Epithelial cell of esophagus (primary cell): ENCODE measurements at regions not wholly inside any gene's neighbourhood (a gene's known extent, or its start where the extent isn't known, plus 50 kb on each side); places are given as distances from the start of the nearest gene placed in this dataset.
A peak's percentile ranks its signal among the peaks of the same experiment; 100 is the strongest.

Experiments
- DNase-seq: peaks from one replicate; pipeline ENCODE4 v3.0.0; 2010; ENCODE audit warnings: low read depth
- H3K4me3 ChIP-seq: 2 replicates; pipeline ENCODE4 v1.5.1; 2011; ENCODE audit warnings: mild to moderate bottlenecking, low read length, control low read depth
- CTCF ChIP-seq: IDR thresholded peaks from 2 replicates; pipeline ENCODE4 v1.5.1; 2011; ENCODE audit warnings: low read depth, mild to moderate bottlenecking, low read length, control low read depth, inconsistent platforms; ENCODE audit not compliant: insufficient read depth; ENCODE audit errors: missing control alignments

GRCh38 chr7:81007051-81007450 lies 88.2 kb upstream of the SEMA3C start:
- no peak for DNase-seq
- H3K4me3 ChIP-seq: no peak overlapping the region
- TF ChIP-seq CTCF: no peak

- no peak for TF ChIP-seq CTCF
- no peak overlapping the region for H3K4me3 ChIP-seq
- no peak for DNase-seq
These were observed 86.4 kb upstream of the SEMA3C start for GRCh38 chr7:81005254-81005653.

GRCh38 chr7:81004098-81004497 lies 85.2 kb upstream of the SEMA3C start:
- no peak for TF ChIP-seq CTCF
- DNase-seq: peak; percentile 51
- no peak overlapping the region for H3K4me3 ChIP-seq

GRCh38 chr7:81003326-81003725 lies 84.5 kb upstream of the SEMA3C start:
- DNase-seq: no peak
- no peak overlapping the region for H3K4me3 ChIP-seq
- no peak for TF ChIP-seq CTCF

GRCh38 chr7:81002421-81002820 lies 83.6 kb upstream of the SEMA3C start:
- TF ChIP-seq CTCF: no peak
- DNase-seq: no peak
- no peak overlapping the region for H3K4me3 ChIP-seq

GRCh38 chr7:80999771-81000170 lies 80.9 kb upstream of the SEMA3C start:
- no peak overlapping the region for H3K4me3 ChIP-seq
- TF ChIP-seq CTCF: no peak
- no peak for DNase-seq

GRCh38 chr7:80999100-80999499 lies 80.2 kb upstream of the SEMA3C start:
- no peak for DNase-seq
- TF ChIP-seq CTCF: no peak
- no peak overlapping the region for H3K4me3 ChIP-seq
